Stimulated activated CD8-positive, alpha-beta memory T cell treated with anti-CD3 and anti-CD28 coated beads, Interleukin-2, amount 100 ng/mL, for 48 hours (primary cell): ENCODE measurements at regions not wholly inside any gene's neighbourhood (a gene's known extent, or its start where the extent isn't known, plus 50 kb on each side); places are given as distances from the start of the nearest gene placed in this dataset.
"Not testable (repeated sequence)": the region's sequence is repeated elsewhere in the genome, so short reads cannot be mapped to it uniquely, and the experiment has no call there.

Experiments
- DNase-seq, 2 donors: peaks; one replicate each; pipeline ENCODE4 v3.0.0-alpha.2; 2020; ENCODE audit warnings: low read depth in 2 of 2

DNA sequence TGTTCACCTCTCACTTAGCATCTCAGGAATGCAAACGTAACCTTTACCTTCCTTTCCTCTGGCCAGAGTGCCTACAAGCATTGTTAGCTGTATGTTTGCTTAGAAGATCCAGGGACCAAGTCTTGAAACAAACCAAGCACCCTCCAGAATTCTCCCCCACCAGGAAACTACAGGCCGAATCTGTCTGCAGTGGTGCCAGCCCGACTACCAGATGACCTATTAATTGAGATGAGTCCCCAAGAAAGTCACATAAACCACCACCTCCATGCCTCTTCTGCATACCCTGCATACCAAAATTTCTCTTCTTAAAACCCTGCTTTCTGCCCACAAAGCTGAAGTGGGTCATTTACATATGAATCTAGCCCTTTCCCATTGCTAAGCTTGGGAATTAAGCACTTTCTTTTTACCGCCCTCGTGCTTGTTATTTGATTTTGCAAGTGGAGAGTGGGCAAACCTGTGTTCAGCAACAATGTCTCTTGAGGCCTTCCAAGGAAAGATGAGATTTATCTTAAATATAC is 1239.1 kb downstream of the CDH12 start:
- no peak for DNase-seq

GRCh38 chr5:21603796-21604195 is 1249.3 kb downstream of the CDH12 start:
- no peak for DNase-seq

GRCh38 chr5:21594566-21594965 is 1258.6 kb downstream of the CDH12 start:
- no peak for DNase-seq

GRCh38 chr5:21593261-21593660 is 1259.9 kb downstream of the CDH12 start:
- DNase-seq, result no peak

DNA sequence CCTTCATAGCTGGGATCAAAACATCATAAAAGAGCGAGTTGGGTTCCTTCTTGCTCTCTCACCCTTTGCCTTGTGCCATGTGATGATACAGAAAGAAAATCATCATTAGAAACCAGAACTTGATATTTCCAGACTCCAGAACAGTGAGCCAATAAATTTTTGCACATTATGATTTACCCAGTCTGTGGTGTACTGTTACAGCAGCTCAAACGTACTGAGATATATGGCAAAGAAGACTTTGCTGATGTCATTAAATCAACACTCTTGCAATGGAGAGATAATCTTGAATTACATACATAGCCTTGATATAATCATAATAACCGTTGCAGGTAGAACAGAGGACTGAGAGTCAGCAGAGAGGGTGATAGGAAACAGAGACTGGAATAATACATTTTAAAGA is 1271.6 kb downstream of the CDH12 start:
- no peak for DNase-seq

- DNase-seq, result no peak
These were observed 1278.2 kb downstream of the CDH12 start for GRCh38 chr5:21574961-21575360.

DNA sequence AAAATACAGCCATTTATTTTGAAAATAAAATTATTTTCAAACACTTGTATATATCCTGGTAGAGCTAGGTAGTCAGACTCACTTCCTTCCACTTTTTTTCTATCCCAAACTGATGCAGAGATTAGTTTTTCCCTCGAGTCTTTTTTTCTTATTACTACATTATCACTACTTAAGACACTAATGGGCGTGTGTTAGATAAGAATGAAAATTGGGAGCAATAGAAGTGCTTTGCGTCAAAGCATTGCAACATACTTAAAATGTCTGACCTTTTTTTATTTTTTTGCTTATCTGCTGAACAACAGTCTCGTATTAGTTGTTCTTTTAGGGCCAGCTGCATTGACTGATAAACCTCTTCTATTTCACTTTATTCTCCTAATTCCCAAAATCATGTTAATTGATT is 1278.7 kb downstream of the CDH12 start:
- DNase-seq, result no peak

DNA sequence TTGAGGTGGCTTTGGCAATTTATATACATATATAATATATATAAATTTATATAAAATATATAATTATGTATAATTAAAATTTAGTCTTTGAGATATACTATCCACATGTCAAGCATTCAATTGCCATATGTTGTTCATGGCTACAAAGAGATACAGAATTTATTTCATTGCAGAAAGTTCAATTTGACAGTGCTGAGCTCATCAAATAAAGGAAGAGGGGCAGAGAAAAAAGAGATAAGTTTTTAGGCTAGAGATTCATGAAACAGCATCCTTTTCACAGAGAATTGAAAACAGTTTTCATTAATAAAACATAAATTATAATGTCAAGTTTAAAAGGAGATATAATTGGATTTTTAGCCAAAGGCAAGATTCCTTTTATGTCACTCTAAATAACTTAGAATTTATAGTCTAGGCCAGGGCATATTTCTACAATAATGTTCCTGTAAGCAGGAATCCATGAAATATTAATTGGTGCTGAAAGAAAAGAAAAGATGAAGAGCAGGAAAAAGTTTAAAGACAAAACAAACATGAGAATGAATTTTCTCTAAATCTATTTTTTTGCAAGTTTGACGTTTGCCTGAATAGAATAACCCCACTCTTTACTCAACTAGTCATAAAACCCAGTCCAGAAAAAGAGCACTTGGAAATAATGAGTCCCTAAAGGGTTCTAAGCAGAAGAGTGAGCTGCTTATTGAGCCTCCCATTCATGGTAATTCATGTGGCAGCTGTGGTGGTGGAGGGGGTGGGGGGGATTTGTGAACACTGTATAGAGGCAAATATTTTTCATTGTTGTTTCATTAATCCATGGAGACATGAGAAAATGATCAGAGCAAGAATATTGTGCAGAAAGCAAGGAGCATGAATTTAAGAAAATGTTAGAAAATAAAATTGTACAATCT is 1279.5 kb downstream of the CDH12 start:
- no peak for DNase-seq

DNA sequence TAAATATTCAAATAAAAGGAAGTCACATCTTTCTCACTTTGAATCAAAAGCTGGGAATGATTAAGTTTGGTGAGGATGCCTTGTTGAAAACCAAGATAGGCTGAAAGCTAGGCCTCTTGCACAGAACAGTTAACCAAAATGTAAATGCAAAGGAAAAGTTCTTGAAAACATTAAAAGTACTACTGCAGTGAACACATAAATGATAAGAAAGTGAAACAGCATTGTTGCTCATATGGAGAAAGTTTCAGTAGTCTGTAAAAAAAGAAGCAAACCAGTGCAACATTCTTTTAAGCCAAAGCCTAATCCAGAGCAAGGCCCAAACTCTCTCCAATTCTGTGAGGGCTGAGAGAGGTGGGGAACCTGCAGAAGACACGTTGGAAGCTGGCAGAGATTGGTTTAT is 1281.9 kb downstream of the CDH12 start:
- DNase-seq, result not testable (repeated sequence)

- not testable (repeated sequence) for DNase-seq
These were observed 1294.0 kb downstream of the CDH12 start for GRCh38 chr5:21559109-21559508.

DNA sequence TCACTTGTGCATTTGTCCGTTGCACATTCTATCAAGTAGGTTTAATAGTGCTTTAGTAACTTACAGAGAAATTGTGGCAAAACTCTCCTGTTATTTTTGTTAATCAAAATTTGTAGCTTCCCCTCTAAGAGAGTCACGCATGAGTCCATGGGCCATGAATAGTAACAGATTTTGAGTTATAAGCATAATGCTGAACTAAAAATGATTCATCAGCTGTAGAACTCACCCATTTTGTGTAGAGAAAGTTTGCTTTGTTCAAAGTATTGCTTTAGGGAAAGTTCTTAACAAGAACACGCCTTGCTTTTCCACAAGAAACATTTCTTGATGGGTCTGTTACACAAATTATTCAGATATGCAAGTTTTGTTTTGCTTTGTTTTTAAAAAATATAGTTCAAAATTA is 1300.9 kb downstream of the CDH12 start:
- DNase-seq, result not testable (repeated sequence)

DNA sequence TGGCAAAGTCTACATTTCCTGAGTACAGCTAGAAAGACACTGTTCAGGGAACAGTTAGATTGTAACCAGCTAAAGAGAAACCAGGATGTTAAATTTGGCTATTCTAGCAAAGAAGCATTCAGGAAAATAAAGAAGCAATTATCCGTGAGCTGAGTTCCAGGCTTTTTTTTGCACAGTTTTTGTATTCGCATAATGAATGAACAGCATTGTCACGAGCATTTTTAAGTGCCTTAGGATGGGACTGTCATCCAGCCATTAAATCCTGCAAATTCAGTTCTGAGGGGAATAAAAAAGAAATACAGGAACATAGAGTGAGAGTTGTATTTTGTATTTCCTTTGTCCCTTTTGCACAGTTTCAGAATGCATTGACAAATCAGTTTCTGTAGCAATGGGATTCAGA is 1302.2 kb downstream of the CDH12 start:
- not testable (repeated sequence) for DNase-seq

- DNase-seq, result not testable (repeated sequence)
These were observed 1305.5 kb downstream of the CDH12 start for GRCh38 chr5:21547656-21548055.

- not testable (repeated sequence) for DNase-seq
These were observed 1318.0 kb downstream of the CDH12 start for GRCh38 chr5:21535114-21535513.

DNA sequence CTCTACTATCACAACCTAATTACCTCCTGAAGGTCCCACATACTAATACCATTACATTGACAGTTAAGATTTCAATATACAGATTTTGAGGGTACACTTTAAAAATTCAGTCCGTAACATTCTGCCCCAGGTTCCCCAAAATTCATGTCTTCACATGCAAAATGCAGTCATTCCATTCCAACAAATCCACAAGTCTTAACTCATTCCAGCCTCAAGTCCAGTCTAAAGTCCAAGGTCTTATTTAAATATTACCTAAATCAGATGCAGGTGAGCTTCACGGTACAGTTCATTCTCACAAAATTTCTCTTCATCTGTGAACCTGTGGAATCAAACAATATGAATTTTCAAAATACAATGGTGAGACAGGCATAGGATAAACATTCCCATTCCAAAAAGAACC is 1332.0 kb downstream of the CDH12 start:
- DNase-seq, result not testable (repeated sequence)

- DNase-seq, result not testable (repeated sequence)
These were observed 1356.2 kb downstream of the CDH12 start for GRCh38 chr5:21496926-21497325.

DNA sequence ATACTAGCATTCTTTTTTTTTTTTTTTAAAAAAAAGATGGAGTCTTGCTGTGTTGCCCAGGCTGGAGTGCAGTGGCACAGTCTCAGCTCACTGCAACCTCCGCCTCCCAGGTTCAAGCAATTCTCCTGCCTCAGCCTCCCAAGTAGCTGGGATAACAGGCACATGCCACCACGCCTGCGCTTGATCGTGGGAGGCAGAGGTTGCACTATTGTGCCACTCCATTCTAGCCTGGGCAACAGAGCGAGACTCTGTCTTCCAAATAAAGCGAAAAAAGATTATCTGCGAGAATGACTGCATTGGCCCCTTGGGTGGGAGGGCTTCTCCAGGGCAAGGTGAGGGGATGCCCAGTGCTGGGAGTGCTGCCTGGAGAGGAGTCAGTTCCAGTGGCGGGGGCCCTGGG is 1357.1 kb downstream of the CDH12 start:
- DNase-seq, result not testable (repeated sequence)

DNA sequence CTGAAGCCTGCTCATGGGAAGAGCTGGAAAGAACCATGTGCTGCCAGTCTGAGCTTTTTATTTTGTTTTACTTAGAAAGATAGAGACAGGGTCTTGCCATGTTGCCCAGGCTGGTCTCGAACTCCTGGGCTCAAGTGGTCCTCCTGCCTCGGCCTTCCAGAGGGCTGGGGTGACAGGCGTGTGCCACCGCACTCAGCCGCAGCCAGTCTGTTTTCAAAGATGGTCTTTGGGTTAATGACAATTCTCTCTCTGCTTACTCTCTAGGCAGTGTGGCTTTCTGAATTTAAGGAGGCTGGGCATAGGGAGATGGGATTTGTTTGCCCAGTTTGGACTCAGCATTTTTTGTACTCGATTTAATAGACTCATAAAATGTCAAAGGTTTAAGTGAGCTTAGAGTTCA is 1357.9 kb downstream of the CDH12 start:
- not testable (repeated sequence) for DNase-seq

- not testable (repeated sequence) for DNase-seq
These were observed 1359.1 kb downstream of the CDH12 start for GRCh38 chr5:21494033-21494432.

GRCh38 chr5:21491182-21491581 is 1362.0 kb downstream of the CDH12 start:
- not testable (repeated sequence) for DNase-seq

GRCh38 chr5:21488828-21489227 is 1364.3 kb downstream of the CDH12 start:
- DNase-seq, result not testable (repeated sequence)

DNA sequence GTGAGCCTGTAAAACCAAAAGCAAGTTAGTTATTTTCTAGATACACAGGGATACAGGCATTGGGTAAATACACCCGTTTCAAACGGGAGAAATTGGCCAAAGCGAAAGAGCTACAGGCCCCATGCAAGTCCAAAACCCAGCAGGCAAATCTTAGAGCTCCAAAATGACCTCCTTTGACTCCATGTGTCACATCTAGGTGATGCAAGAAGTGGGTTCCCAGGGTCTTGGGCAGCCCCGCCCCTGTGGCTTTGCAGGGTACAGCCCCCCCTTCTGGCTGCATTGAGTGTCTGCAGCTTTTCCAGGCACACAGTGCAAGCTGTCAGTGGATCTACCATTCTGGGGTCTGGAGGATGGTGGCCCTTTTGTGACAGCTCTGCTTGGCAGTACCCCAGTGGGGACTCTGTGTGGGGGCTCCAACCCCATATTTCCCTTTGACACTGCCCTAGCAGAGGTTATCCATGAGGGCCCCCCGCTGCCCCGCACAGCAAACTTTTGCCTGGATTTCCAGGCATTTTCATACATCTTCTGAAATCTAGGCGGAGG is 1367.6 kb downstream of the CDH12 start:
- DNase-seq, result peak; percentile 14 to 15

GRCh38 chr5:21484498-21484889 is 1368.7 kb downstream of the CDH12 start:
- DNase-seq, result not testable (repeated sequence)
